HCT116 (cell line): ENCODE measurements at regions not wholly inside any gene's neighbourhood (a gene's known extent, or its start where the extent isn't known, plus 50 kb on each side); places are given as distances from the start of the nearest gene placed in this dataset.

Experiments used
- ATAC-seq: fragments of 200-7000 bp; cut with Tn5 transposase; 2 replicates; pipeline ENCODE4 v1.9.1; 2020; ENCODE audit warnings: mild to moderate bottlenecking, moderate library complexity
- BruUV-seq: library from RNA; stranded (reverse); fragments of 400-500 nt; replicated peaks from 2 replicates; lab custom pipeline; 2021; lab: Mats Ljungman, UMichigan
- CTCF ChIA-PET: fragments of 300-600 bp; sonication (Branson Sonifier 250); formaldehyde crosslinking; loops from one replicate; lab custom pipeline; 2021; ENCODE audit warnings: antibody characterized with exemption; lab: Charles Lee
- POLR2A ChIA-PET: fragments of 300-600, 350-600 bp; sonication (Branson Sonifier 250); formaldehyde crosslinking; loops from one replicate; lab custom pipeline; 2021; ENCODE audit warnings: antibody characterized with exemption; lab: Charles Lee
- RAD21 ChIA-PET, 2 experiments: fragments of 300-600 bp; sonication (Branson Sonifier 250); formaldehyde crosslinking; loops; one replicate each; lab custom pipeline; 2023; ENCODE audit warnings: low total read pairs in 2 of 2; ENCODE audit not compliant: uncharacterized antibody in 2 of 2, unreplicated experiment in 2 of 2, low non-redundant PET in 1 of 2; lab: Charles Lee
- DNase-seq: peaks from one replicate; pipeline ENCODE4 v3.0.0-alpha.2; 2010; ENCODE audit warnings: low read depth, low spot score
- H2AFZ ChIP-seq: fragments of 200-600 bp; shearing (Covaris generic), sonication (generic); 2 replicates; pipeline ENCODE4 v1.6.1; 2017; ENCODE audit warnings: low read depth, mixed run types, mixed read lengths, antibody characterized with exemption, low read length; ENCODE audit not compliant: poor library complexity, severe bottlenecking
- H3K27ac ChIP-seq: 2 replicates; pipeline ENCODE4 v1.5.1; 2012; ENCODE audit warnings: low read depth, low read length
- H3K27me3 ChIP-seq: fragments of 200-600 bp; sonication (generic); 2 replicates; pipeline ENCODE4 v1.6.1; 2016; ENCODE audit warnings: mixed run types, low read length, mixed read lengths; ENCODE audit not compliant: insufficient read depth
- H3K36me3 ChIP-seq, 2 experiments: fragments of 200-500 bp in 1 of 2; fragments of 200-600 bp in 1 of 2; sonication (Bioruptor generic) in 1 of 2; sonication (generic) in 1 of 2; 2 replicates each; pipeline versions ENCODE4 v1.5.1 to v1.6.1; 2014 to 2016; ENCODE audit warnings: low read length in 2 of 2, inconsistent platforms in 1 of 2, mixed read lengths in 1 of 2, mixed run types in 1 of 2; ENCODE audit not compliant: insufficient read depth in 2 of 2, control insufficient read depth in 1 of 2
- H3K4me1 ChIP-seq, 2 experiments: fragments of 200-600 bp in 1 of 2; sonication (generic) in 1 of 2; 2 replicates each; pipeline versions ENCODE4 v1.5.1 to v1.6.1; 2012 to 2017; ENCODE audit warnings: low read length in 2 of 2, inconsistent platforms in 1 of 2, mild to moderate bottlenecking in 1 of 2, mixed read lengths in 1 of 2, mixed run types in 1 of 2, moderate library complexity in 1 of 2; ENCODE audit not compliant: insufficient read depth in 2 of 2, control insufficient read depth in 1 of 2
- H3K4me2 ChIP-seq: fragments of 200-600 bp; sonication (generic); 2 replicates; pipeline ENCODE4 v1.6.1; 2017; ENCODE audit warnings: mixed run types, low read length, mixed read lengths
- H3K4me3 ChIP-seq, 2 experiments: fragments of 200-600 bp in 1 of 2; sonication (generic) in 1 of 2; replicated peaks in 1 of 2; 2 replicates each; pipeline ENCODE4 v1.5.1; 2011 to 2016; ENCODE audit warnings: low read length in 2 of 2, control low read depth in 1 of 2, low read depth in 1 of 2, mild to moderate bottlenecking in 1 of 2, mixed read lengths in 1 of 2, mixed run types in 1 of 2
- H3K79me2 ChIP-seq: fragments of 200-600 bp; sonication (generic); 2 replicates; pipeline ENCODE4 v1.6.1; 2017; ENCODE audit warnings: mild to moderate bottlenecking, mixed run types, low read length, moderate library complexity, mixed read lengths; ENCODE audit not compliant: insufficient read depth
- H3K9ac ChIP-seq: fragments of 200-600 bp; sonication (generic); 2 replicates; pipeline ENCODE4 v1.6.1; 2016; ENCODE audit warnings: low read length, mixed read lengths
- H3K9me2 ChIP-seq: fragments of 200-600 bp; sonication (generic), shearing (Covaris generic); 2 replicates; pipeline ENCODE4 v1.6.1; 2017; ENCODE audit warnings: mixed run types, mild to moderate bottlenecking, moderate library complexity; ENCODE audit not compliant: insufficient read depth
- H3K9me3 ChIP-seq, 2 experiments: fragments of 200-500 bp in 1 of 2; fragments of 200-600 bp in 1 of 2; sonication (Bioruptor generic) in 1 of 2; sonication (generic) in 1 of 2; 2 replicates each; pipeline ENCODE4 v1.6.1; 2014 to 2017; ENCODE audit warnings: low read length in 2 of 2, mixed read lengths in 2 of 2, inconsistent platforms in 1 of 2, low read depth in 1 of 2, mild to moderate bottlenecking in 1 of 2, mixed run types in 1 of 2, moderate library complexity in 1 of 2; ENCODE audit not compliant: control insufficient read depth in 1 of 2, insufficient read depth in 1 of 2
- H4K20me1 ChIP-seq: fragments of 200-600 bp; sonication (generic), shearing (Covaris generic); 2 replicates; pipeline ENCODE4 v1.6.1; 2017; ENCODE audit warnings: mixed run types, mild to moderate bottlenecking, moderate library complexity; ENCODE audit not compliant: insufficient read depth
- ATF3 ChIP-seq: IDR thresholded peaks from 2 replicates; pipeline ENCODE4 v1.6.1; 2012
- CBX3 ChIP-seq: IDR thresholded peaks from 2 replicates; pipeline ENCODE4 v1.6.1; 2012; ENCODE audit warnings: low read depth
- CEBPB ChIP-seq: IDR thresholded peaks from 2 replicates; pipeline ENCODE4 v1.6.1; 2012; ENCODE audit warnings: low read depth
- CTCF ChIP-seq, 3 experiments: fragments of 200-600 bp in 1 of 3; sonication (generic) in 1 of 3; IDR thresholded peaks in 2 of 3; conservative IDR thresholded peaks in 1 of 3; 2 replicates each; pipeline ENCODE4 v1.5.1; 2012 to 2017; ENCODE audit warnings: low read depth in 2 of 3, low read length in 2 of 3, antibody characterized with exemption in 1 of 3, borderline replicate concordance in 1 of 3, control low read depth in 1 of 3, mild to moderate bottlenecking in 1 of 3, mixed read lengths in 1 of 3, mixed run types in 1 of 3, moderate library complexity in 1 of 3; ENCODE audit not compliant: insufficient read depth in 1 of 3
- POLR2AphosphoS5 ChIP-seq: IDR thresholded peaks from 2 replicates; pipeline ENCODE4 v1.6.1; 2011; ENCODE audit warnings: mild to moderate bottlenecking, low read depth, low read length, moderate library complexity
- RAD21 ChIP-seq: IDR thresholded peaks from 2 replicates; pipeline ENCODE4 v1.6.1; 2012; ENCODE audit warnings: low read depth, mild to moderate bottlenecking
- REST ChIP-seq: IDR thresholded peaks from 2 replicates; pipeline ENCODE4 v1.6.1; 2012; ENCODE audit warnings: low read depth
- SIN3A ChIP-seq: IDR thresholded peaks from 2 replicates; pipeline ENCODE4 v1.6.1; 2012; ENCODE audit warnings: low read depth
- SP1 ChIP-seq: IDR thresholded peaks from 2 replicates; pipeline ENCODE4 v1.6.1; 2012; ENCODE audit warnings: low read depth
- TCF7L2 ChIP-seq: IDR thresholded peaks from 2 replicates; pipeline ENCODE4 v1.7.0; 2011; ENCODE audit warnings: borderline replicate concordance, inconsistent platforms; ENCODE audit not compliant: insufficient read depth, insufficient read length; ENCODE audit errors: extremely low read depth
- ZBTB33 ChIP-seq: IDR thresholded peaks from 2 replicates; pipeline ENCODE4 v1.6.1; 2011; ENCODE audit warnings: mild to moderate bottlenecking, low read length, moderate library complexity; ENCODE audit not compliant: insufficient replicate concordance; ENCODE audit errors: extremely low read depth
- ZFX ChIP-seq: fragments of 450-650 bp; IDR thresholded peaks from 2 replicates; pipeline ENCODE4 v1.6.1; 2017
- ZNF274 ChIP-seq: fragments of 200-500 bp; sonication (Bioruptor generic); IDR thresholded peaks from 2 replicates; pipeline ENCODE4 v1.6.1; 2014; ENCODE audit warnings: mild to moderate bottlenecking, low read depth, low read length, inconsistent platforms
- intact Hi-C: fragments of 100-400 bp; cut with micrococcal nuclease; formaldehyde crosslinking; loops from 2 replicates; pipeline ENCODE4 v1.10.0; 2022

GRCh38 chr17:31724619-31725018 lies 134.4 kb downstream of the COPRS start:
- H2AFZ ChIP-seq: no peak overlapping the region
- POLR2A ChIA-PET: no interaction called here

More at GRCh38 chr17:31724619-31725018, 134.4 kb downstream of the COPRS start:
- H3K9me2 ChIP-seq: no peaks in the 10 kb centered on the region
- no peak overlapping the region for H3K27ac ChIP-seq
- H4K20me1 ChIP-seq: no peaks in the 10 kb centered on the region
- no peaks in the 10 kb centered on the region for H3K9me3 ChIP-seq
- no peaks in the 10 kb centered on the region for H3K79me2 ChIP-seq
- no peaks in the 10 kb centered on the region for H3K27me3 ChIP-seq
- no peak for TF ChIP-seq SP1
- TF ChIP-seq ATF3: no peak
- TF ChIP-seq ZFX: no peak
- no peak for TF ChIP-seq CBX3
- no peak for TF ChIP-seq ZNF274
- no peak for TF ChIP-seq CEBPB
- no peak for TF ChIP-seq POLR2AphosphoS5
- TF ChIP-seq REST: no peak
- TF ChIP-seq CTCF (IDR thresholded peaks at IDR 0.05 in 2 of 3, conservative IDR thresholded peaks at IDR 0.05 in 1 of 3; ENCODE audit: borderline replicate concordance in 1 of 3, insufficient read depth in 1 of 3, low read depth in 2 of 3, low read length in 2 of 3): no peak
- TF ChIP-seq SIN3A: no peak
- TF ChIP-seq TCF7L2: no peak
- TF ChIP-seq ZBTB33: no peak
- TF ChIP-seq RAD21: no peak
- BruUV-seq: no TSS peak
- ATAC-seq (no peak), DNase-seq (no peak)
- H3K4me1 ChIP-seq: peaks cover 3 to 22% of the 10 kb centered on the region in 2 experiments; a peak in 3 of 4 replicates
- CTCF ChIA-PET: no interaction called here
- RAD21 ChIA-PET: no interaction called here
- no peak overlapping the region for H3K4me3 ChIP-seq
- no peak overlapping the region for H3K4me2 ChIP-seq
- no peaks in the 10 kb centered on the region for H3K36me3 ChIP-seq
- H3K9ac ChIP-seq: no peak overlapping the region
- intact Hi-C loops: no loop called here
